ENCODE measurements at regions not wholly inside any gene's neighbourhood (a gene's known extent, or its start where the extent isn't known, plus 50 kb on each side); places are given as distances from the start of the nearest gene placed in this dataset.

DNA sequence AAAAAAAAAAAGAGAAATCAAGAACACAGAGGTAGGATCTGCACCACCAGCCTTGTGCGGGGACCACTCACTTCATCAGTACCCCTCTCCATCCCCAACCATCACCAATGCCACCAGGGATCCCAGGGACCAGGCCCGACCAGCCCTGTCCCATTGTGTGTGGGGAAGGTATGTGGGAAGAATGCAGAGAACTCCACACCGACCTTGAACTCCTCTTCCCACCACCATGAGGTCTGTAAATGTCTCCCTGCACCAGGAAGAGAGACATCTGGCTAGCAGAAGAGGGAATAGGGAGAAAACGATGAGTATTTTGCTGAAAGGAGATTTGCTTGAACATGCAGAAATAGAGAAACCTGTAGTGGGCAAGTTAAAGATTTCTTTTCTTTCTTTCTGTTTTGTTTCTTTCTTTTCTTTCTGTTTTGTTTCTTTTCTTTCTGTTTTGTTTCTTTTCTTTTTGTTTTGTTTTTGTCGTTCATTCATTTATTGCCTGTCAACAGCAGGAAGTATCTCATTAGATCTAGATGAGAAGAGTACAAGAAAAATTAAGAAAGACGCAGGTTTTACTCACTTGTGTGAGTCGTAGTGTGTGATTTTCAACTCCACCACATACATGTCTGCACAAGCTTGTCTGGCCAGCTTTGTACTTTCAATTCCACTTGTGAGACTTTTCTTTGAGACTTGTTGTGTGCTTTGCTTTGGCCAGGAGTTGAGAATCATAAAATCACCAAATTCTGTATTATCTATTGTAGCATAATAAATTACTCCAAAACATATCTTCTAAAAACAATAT lies 179.8 kb upstream of the HAAO start:
- Histone ChIP-seq H3K27me3 (ENCODE audit: control insufficient read depth in 1 of 2, insufficient read depth in 2 of 2, low read length in 1 of 2) (no peaks in the 10 kb centered on the region), H3K27ac (ENCODE audit: low read depth in 1 of 2, low read length in 2 of 2) (no peak overlapping the region), H3K36me3 (ENCODE audit: control insufficient read depth in 1 of 2, insufficient read depth in 2 of 2, low read length in 1 of 2) (no peaks in the 10 kb centered on the region), H3K4me3 (ENCODE audit: low read length in 2 of 2) (no peak overlapping the region), H3K9me3 (ENCODE audit: control insufficient read depth, low read length) (no peaks in the 10 kb centered on the region), H3K4me1 (ENCODE audit: control insufficient read depth in 1 of 2, insufficient read depth in 2 of 2, low read length in 2 of 2) (no peaks in the 10 kb centered on the region)
- WGBS, 2 donors: 81 to 82% methylated on average over 7 of the region's 7 CpGs
- DNase-seq (peak in 1 of 2 donors; percentile 49), ATAC-seq (ENCODE audit: low FRiP score) (no peak)
- intact Hi-C loops (cut with DNase I): loop anchor here in 1 of 2 donors (10.0 kb wide), 1 partner anchor 513 kb away; no protein-coding TSS in a partner anchor

DNA sequence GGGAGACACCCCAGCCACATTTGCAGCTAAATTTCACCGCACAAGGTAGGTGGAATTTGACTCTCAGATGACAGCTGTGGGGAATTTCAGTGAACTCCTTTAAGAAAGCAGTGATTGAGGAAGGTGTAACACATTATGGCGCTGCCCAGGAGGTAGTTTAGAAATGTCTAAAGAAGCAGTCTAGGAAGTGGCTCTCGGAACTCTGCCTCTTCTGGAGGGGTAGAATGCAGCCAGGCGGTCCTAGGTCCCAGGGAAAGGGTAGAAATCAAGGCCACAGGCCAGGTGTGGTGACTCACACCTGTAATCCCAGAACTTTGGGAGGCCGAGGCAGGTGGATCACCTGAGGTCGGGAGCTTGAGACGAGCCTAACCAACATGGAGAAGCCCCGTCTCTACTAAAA lies 179.0 kb upstream of the HAAO start:
- no peaks in the 10 kb centered on the region for H3K36me3 ChIP-seq (ENCODE audit: control insufficient read depth in 1 of 2, insufficient read depth in 2 of 2, low read length in 1 of 2)
- no peaks in the 10 kb centered on the region for H3K4me1 ChIP-seq (ENCODE audit: control insufficient read depth in 1 of 2, insufficient read depth in 2 of 2, low read length in 2 of 2)
- no peak overlapping the region for H3K27ac ChIP-seq (ENCODE audit: low read depth in 1 of 2, low read length in 2 of 2)
- H3K9me3 ChIP-seq (ENCODE audit: control insufficient read depth, low read length): no peaks in the 10 kb centered on the region
- WGBS, 2 donors: 93 to 95% methylated on average over 8 of the region's 8 CpGs
- peak in 1 of 2 donors; percentile 6 for DNase-seq
- intact Hi-C loops (cut with DNase I): loop anchor here in 1 of 2 donors (10.0 kb wide), 1 partner anchor 513 kb away; no protein-coding TSS in a partner anchor
- no peak for ATAC-seq (ENCODE audit: low FRiP score)
- H3K4me3 ChIP-seq (ENCODE audit: low read length in 2 of 2): no peak overlapping the region
- H3K27me3 ChIP-seq (ENCODE audit: control insufficient read depth in 1 of 2, insufficient read depth in 2 of 2, low read length in 1 of 2): no peaks in the 10 kb centered on the region

DNA sequence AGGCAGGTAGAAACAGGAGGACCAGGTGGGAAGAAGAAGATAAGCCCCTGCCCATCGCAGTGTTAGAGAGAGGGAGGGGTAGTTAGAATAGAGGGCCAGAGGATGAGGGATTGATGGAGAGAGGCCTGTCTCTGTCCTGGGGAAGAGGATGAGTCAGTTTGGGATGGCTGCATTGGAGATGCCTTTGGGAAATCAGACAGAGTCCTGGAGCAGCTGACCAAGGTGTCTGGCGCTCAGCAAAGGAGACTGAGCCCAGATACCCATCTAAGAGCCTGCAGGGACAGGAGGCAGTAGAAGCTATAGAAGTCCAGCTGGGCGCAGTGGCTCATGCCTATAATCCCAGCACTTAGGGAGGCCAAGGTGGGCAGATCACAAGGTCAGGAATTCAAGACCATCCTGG lies 177.8 kb upstream of the HAAO start:
- WGBS, 2 donors: 95 to 97% methylated on average over 3 of the region's 3 CpGs
- H3K27me3 ChIP-seq (ENCODE audit: control insufficient read depth in 1 of 2, insufficient read depth in 2 of 2, low read length in 1 of 2): no peaks in the 10 kb centered on the region
- DNase-seq: peak in 1 of 2 donors; percentile 23
- intact Hi-C loops (cut with DNase I): loop anchor here in 1 of 2 donors (10.0 kb wide), 1 partner anchor 515 kb away; no protein-coding TSS in a partner anchor
- ATAC-seq (ENCODE audit: low FRiP score): no peak
- no peaks in the 10 kb centered on the region for H3K36me3 ChIP-seq (ENCODE audit: control insufficient read depth in 1 of 2, insufficient read depth in 2 of 2, low read length in 1 of 2)
- no peaks in the 10 kb centered on the region for H3K9me3 ChIP-seq (ENCODE audit: control insufficient read depth, low read length)
- H3K27ac ChIP-seq (ENCODE audit: low read depth in 1 of 2, low read length in 2 of 2): peak overlapping the region in 1 of 2 donors; percentile 29
- no peak overlapping the region for H3K4me3 ChIP-seq (ENCODE audit: low read length in 2 of 2)
- H3K4me1 ChIP-seq (ENCODE audit: control insufficient read depth in 1 of 2, insufficient read depth in 2 of 2, low read length in 2 of 2): no peaks in the 10 kb centered on the region

DNA sequence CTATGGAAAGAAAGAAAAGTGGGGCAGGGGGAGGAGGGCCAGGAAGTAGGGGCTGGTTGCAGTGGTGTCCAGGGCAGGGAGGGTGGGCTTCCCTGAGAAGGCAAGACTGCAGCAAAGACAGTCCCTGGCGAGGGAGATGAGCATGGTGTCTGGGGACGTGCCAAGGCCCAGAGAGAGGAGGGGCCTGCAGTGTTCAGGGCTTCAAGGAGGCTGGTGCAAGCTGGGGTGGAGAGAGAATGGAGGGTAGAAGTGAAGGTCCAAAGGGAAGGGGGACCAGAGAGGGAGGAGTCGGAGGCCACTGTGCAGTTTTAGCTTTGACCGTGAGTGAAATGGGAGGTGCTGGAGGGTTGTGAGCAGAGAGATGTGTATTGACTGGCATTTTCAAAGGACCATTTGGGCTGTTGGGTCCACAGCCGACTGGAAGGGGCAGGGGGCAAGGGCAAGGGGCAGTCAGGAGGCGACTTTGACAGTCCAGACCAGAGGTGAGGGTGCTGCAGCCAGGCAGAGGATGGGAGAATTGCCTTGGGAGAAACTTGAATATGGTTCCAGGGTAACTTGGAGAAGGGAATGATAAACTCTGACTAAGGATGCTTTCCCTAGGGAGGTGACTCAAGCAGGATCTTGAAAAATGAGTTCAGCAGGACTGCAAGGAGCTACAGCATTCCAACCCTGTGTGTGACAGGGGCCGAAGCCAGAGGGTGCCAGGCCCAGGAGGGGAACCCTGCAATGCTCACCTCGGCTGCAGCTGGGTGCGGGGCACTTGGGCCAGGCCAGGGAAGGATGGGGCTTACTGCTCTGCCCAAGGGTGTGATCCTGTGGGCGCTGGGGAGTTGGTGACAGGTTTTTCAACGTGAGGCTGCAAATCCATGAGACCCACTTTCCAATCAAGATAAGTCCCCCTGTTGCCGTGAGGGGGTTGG lies 177.1 kb upstream of the HAAO start:
- Histone ChIP-seq H3K36me3 (ENCODE audit: control insufficient read depth in 1 of 2, insufficient read depth in 2 of 2, low read length in 1 of 2) (no peaks in the 10 kb centered on the region), H3K4me1 (ENCODE audit: control insufficient read depth in 1 of 2, insufficient read depth in 2 of 2, low read length in 2 of 2) (no peaks in the 10 kb centered on the region), H3K4me3 (ENCODE audit: low read length in 2 of 2) (no peak overlapping the region), H3K27me3 (ENCODE audit: control insufficient read depth in 1 of 2, insufficient read depth in 2 of 2, low read length in 1 of 2) (no peaks in the 10 kb centered on the region), H3K27ac (ENCODE audit: low read depth in 1 of 2, low read length in 2 of 2) (peak overlapping the region in 1 of 2 donors; percentile 38), H3K9me3 (ENCODE audit: control insufficient read depth, low read length) (no peaks in the 10 kb centered on the region)
- peak; percentile 79 to 86 for DNase-seq
- whole genome bisulfite sequencing, 2 donors: 66 to 70% methylated on average over 12 of the region's 12 CpGs
- ATAC-seq (ENCODE audit: low FRiP score): peak; percentile 43
- intact Hi-C loops (cut with DNase I): loop anchor here in 1 of 2 donors (10.0 kb wide), 1 partner anchor 515 kb away; no protein-coding TSS in a partner anchor

DNA sequence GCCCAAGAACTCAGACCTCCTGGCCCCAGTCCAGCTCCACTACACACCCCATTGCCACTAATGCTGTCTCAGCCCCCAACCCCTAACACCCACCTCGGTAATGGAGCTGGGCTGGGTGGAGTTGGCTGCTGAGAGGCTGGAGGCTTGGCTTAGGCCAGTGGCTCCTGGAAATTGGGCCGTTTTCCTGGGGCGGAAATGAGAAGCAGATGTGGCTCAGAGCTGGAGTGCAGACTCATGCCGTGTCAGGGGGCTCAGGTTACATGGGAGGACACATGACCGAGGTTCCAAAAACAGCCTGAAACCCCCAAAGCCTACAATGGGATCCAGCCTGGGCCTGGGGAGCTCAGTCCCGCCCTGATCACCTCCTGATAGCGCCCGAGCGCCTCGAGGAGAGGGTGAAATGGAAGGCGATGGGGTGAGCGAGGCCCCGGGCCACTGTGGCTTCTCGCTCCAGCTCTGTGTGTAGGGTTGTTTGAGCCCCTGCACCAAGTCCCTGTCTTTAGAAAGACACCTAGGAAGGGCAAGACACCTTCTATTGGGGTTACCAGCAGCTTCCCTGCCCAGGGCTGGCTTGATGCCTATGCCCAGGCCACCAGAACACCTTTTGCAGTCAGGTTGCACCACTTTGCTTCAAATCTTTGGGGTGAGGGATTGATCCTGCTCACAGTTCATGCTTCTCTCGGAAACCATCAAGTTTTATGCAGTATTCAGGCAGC lies 175.7 kb upstream of the HAAO start:
- intact Hi-C loops (cut with DNase I): no loop called here
- H3K4me1 ChIP-seq (ENCODE audit: control insufficient read depth in 1 of 2, insufficient read depth in 2 of 2, low read length in 2 of 2): no peaks in the 10 kb centered on the region
- H3K36me3 ChIP-seq (ENCODE audit: control insufficient read depth in 1 of 2, insufficient read depth in 2 of 2, low read length in 1 of 2): no peaks in the 10 kb centered on the region
- peak overlapping the region in 1 of 2 donors; percentile 46 for H3K27ac ChIP-seq (ENCODE audit: low read depth in 1 of 2, low read length in 2 of 2)
- H3K27me3 ChIP-seq (ENCODE audit: control insufficient read depth in 1 of 2, insufficient read depth in 2 of 2, low read length in 1 of 2): no peaks in the 10 kb centered on the region
- H3K9me3 ChIP-seq (ENCODE audit: control insufficient read depth, low read length): no peaks in the 10 kb centered on the region
- WGBS, 2 donors: 71 to 74% methylated on average over 15 of the region's 15 CpGs
- no peak overlapping the region for H3K4me3 ChIP-seq (ENCODE audit: low read length in 2 of 2)
- ATAC-seq (ENCODE audit: low FRiP score) (peak; percentile 81), DNase-seq (peak; percentile 85)

DNA sequence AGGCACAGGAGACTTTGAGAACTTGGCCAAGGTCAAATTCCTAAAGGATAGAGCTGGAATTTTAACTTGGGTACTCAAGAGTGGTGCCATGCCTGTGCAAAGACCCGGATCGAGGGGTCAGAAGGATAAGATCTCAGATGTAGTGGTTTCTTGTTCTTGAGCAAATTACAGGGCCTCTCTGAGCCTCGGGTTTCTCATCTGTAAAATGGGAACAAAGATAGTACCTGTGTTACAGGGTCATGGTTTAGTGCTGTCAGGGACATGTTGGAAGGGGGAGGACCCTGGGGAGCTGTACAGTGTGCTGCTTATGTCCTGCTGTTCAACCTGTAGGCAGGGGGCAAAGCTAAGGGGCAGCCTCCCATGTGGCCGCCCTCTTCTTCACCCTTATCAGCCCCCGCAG lies 173.5 kb upstream of the HAAO start:
- Histone ChIP-seq H3K27ac (ENCODE audit: low read depth in 1 of 2, low read length in 2 of 2) (no peak overlapping the region), H3K9me3 (ENCODE audit: control insufficient read depth, low read length) (no peaks in the 10 kb centered on the region), H3K36me3 (ENCODE audit: control insufficient read depth in 1 of 2, insufficient read depth in 2 of 2, low read length in 1 of 2) (no peaks in the 10 kb centered on the region), H3K4me1 (ENCODE audit: control insufficient read depth in 1 of 2, insufficient read depth in 2 of 2, low read length in 2 of 2) (no peaks in the 10 kb centered on the region), H3K4me3 (ENCODE audit: low read length in 2 of 2) (no peak overlapping the region), H3K27me3 (ENCODE audit: control insufficient read depth in 1 of 2, insufficient read depth in 2 of 2, low read length in 1 of 2) (no peaks in the 10 kb centered on the region)
- DNase-seq (no peak), ATAC-seq (ENCODE audit: low FRiP score) (no peak)
- intact Hi-C loops (cut with DNase I): no loop called here
- WGBS, 2 donors: 95 to 96% methylated on average over 5 of the region's 5 CpGs

DNA sequence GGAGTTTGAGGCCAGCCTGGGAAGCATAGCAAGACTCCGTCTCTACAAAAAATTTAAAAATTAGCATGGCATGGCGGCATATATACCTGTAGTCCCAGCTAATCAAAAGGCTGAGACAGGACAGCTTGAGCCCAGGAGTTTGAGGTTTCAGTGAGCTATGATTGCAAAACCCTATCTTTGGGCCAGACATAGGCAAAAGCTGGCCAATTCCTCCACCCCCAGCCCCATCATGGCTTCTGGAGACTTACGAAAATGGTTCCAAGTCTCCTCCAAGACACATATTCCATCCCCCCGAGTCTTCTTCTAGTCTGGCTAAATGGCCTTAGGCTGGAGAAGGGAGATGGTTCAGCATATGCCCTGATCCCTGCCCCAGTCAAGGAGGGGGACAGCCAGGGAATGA lies 172.8 kb upstream of the HAAO start:
- Histone ChIP-seq H3K36me3 (ENCODE audit: control insufficient read depth in 1 of 2, insufficient read depth in 2 of 2, low read length in 1 of 2) (no peaks in the 10 kb centered on the region), H3K9me3 (ENCODE audit: control insufficient read depth, low read length) (no peaks in the 10 kb centered on the region), H3K27ac (ENCODE audit: low read depth in 1 of 2, low read length in 2 of 2) (no peak overlapping the region), H3K4me3 (ENCODE audit: low read length in 2 of 2) (no peak overlapping the region), H3K27me3 (ENCODE audit: control insufficient read depth in 1 of 2, insufficient read depth in 2 of 2, low read length in 1 of 2) (no peaks in the 10 kb centered on the region), H3K4me1 (ENCODE audit: control insufficient read depth in 1 of 2, insufficient read depth in 2 of 2, low read length in 2 of 2) (no peaks in the 10 kb centered on the region)
- no peak for ATAC-seq (ENCODE audit: low FRiP score)
- peak in 1 of 2 donors; percentile 40 for DNase-seq
- intact Hi-C loops (cut with DNase I): no loop called here
- 92% methylated on average over 4 of the region's 4 CpGs for WGBS, 2 donors

DNA sequence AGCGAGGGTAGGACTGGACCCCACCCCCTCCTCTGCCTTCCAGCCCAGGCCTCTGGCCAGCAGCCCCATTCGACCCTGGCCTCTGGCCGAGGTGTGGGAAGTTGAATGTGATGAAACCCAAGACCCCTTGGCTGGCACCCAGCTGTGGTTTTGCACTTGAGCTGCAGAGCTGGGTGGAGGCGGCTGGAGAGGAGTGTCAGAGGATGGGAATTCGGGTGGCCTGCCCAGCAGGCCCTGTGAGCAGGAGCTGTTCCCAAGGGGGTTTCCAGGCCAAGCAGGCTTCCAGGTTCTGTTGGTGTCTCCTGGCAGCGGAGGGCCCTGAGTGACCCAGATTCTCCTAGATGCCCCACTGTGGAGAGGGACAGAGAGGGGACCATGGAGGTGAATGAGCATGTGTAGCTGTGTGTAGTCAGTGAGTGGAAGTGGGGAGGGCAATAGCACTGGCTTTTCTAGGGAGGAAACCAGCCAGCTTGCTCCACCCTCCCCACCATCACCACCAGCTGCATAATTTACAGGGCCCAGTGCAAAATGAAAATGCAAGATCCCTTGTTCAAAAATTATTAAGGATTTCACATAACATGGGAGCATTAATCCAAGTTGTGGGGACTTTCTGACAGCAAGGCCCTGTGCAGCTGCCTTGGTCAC lies 172.2 kb upstream of the HAAO start:
- Histone ChIP-seq H3K4me1 (ENCODE audit: control insufficient read depth in 1 of 2, insufficient read depth in 2 of 2, low read length in 2 of 2) (no peaks in the 10 kb centered on the region), H3K36me3 (ENCODE audit: control insufficient read depth in 1 of 2, insufficient read depth in 2 of 2, low read length in 1 of 2) (no peaks in the 10 kb centered on the region), H3K9me3 (ENCODE audit: control insufficient read depth, low read length) (no peaks in the 10 kb centered on the region), H3K27ac (ENCODE audit: low read depth in 1 of 2, low read length in 2 of 2) (peak overlapping the region in 1 of 2 donors; percentile 46), H3K4me3 (ENCODE audit: low read length in 2 of 2) (no peak overlapping the region), H3K27me3 (ENCODE audit: control insufficient read depth in 1 of 2, insufficient read depth in 2 of 2, low read length in 1 of 2) (no peaks in the 10 kb centered on the region)
- DNase-seq (peak; percentile 94 to 95), ATAC-seq (ENCODE audit: low FRiP score) (peak; percentile 5)
- WGBS, 2 donors: 3 to 5% methylated on average over 6 of the region's 6 CpGs
- intact Hi-C loops (cut with DNase I): loop anchor here in 1 of 2 donors (5.0 kb wide), 2 partner anchors 523 to 578 kb away; no protein-coding TSS in a partner anchor
